Panc1 (cell line): ENCODE measurements at regions not wholly inside any gene's neighbourhood (a gene's known extent, or its start where the extent isn't known, plus 50 kb on each side); places are given as distances from the start of the nearest gene placed in this dataset.

ENCODE experiments used
- ATAC-seq: fragments of 200-7000 bp; cut with Tn5 transposase; 2 replicates; pipeline ENCODE4 v1.9.1; 2020; ENCODE audit warnings: mild to moderate bottlenecking, moderate library complexity
- BruUV-seq: library from RNA; stranded (reverse); fragments of 400-500 nt; replicated peaks from 2 replicates; lab custom pipeline; 2021; lab: Mats Ljungman, UMichigan
- CTCF ChIA-PET: fragments of 300-600 bp; sonication (Branson Sonifier 250); formaldehyde crosslinking; loops from one replicate; lab custom pipeline; 2022; ENCODE audit warnings: antibody characterized with exemption; lab: Charles Lee
- POLR2A ChIA-PET: fragments of 300-600 bp; sonication (Branson Sonifier 250); formaldehyde crosslinking; loops from one replicate; lab custom pipeline; 2022; ENCODE audit warnings: antibody characterized with exemption; lab: Charles Lee
- DNase-seq: peaks from one replicate; pipeline ENCODE4 v3.0.0-alpha.2; 2010; ENCODE audit warnings: low read depth, low spot score
- H3K27ac ChIP-seq: 2 replicates; pipeline ENCODE4 v1.5.1; 2011; ENCODE audit warnings: mild to moderate bottlenecking, low read length, inconsistent platforms
- H3K27me3 ChIP-seq: fragments of 200-500 bp; sonication (Bioruptor generic); 2 replicates; pipeline ENCODE4 v1.6.0; 2014; ENCODE audit warnings: low read length, inconsistent platforms; ENCODE audit not compliant: control insufficient read depth, insufficient read depth
- H3K36me3 ChIP-seq: fragments of 200-500 bp; sonication (Bioruptor generic); 2 replicates; pipeline ENCODE4 v1.5.1; 2014; ENCODE audit warnings: inconsistent platforms, mild to moderate bottlenecking, low read length, moderate library complexity; ENCODE audit not compliant: control insufficient read depth, insufficient read depth
- H3K4me1 ChIP-seq: 2 replicates; pipeline ENCODE4 v1.5.1; 2011; ENCODE audit warnings: inconsistent platforms, mild to moderate bottlenecking, low read length, moderate library complexity; ENCODE audit not compliant: control insufficient read depth, insufficient read depth
- H3K4me3 ChIP-seq, 2 experiments: 2 replicates each; pipeline ENCODE4 v1.5.1; 2011 to 2012; ENCODE audit warnings: low read depth in 2 of 2, low read length in 2 of 2, mild to moderate bottlenecking in 2 of 2, inconsistent platforms in 1 of 2, moderate library complexity in 1 of 2
- H3K9me3 ChIP-seq: fragments of 200-500 bp; sonication (Bioruptor generic); 2 replicates; pipeline ENCODE4 v1.5.1; 2014; ENCODE audit warnings: low read depth, mild to moderate bottlenecking, inconsistent platforms, low read length, moderate library complexity; ENCODE audit not compliant: control insufficient read depth, insufficient read depth
- POLR2AphosphoS5 ChIP-seq: IDR thresholded peaks from 2 replicates; pipeline ENCODE4 v1.6.1; 2012; ENCODE audit warnings: mild to moderate bottlenecking, low read depth, low read length, moderate library complexity
- SIN3A ChIP-seq: IDR thresholded peaks from 2 replicates; pipeline ENCODE4 v1.6.1; 2012; ENCODE audit warnings: low read depth, mild to moderate bottlenecking, low read length, moderate library complexity, borderline replicate concordance; ENCODE audit not compliant: insufficient read depth
- TCF7L2 ChIP-seq: IDR thresholded peaks from 2 replicates; pipeline ENCODE4 v1.6.1; 2011; ENCODE audit warnings: mild to moderate bottlenecking, low read depth, low read length, inconsistent platforms
- in situ Hi-C: cut with HindIII; loops from 2 replicates; pipeline ENCODE4 v1.10.0; 2016; ENCODE audit warnings: low sequenced_read_pairs, low pct_unique_long_range_greater_than_20kb
- intact Hi-C: fragments of 100-400 bp; cut with micrococcal nuclease; formaldehyde crosslinking; loops from one replicate; pipeline ENCODE4 v1.10.0; 2022; ENCODE audit not compliant: unreplicated experiment
- TF ChIP-seq, protein P1 (sequence below), 2 experiments: IDR thresholded peaks; 2 replicates each; pipeline ENCODE4 v1.6.1; 2011 to 2012; ENCODE audit warnings: low read depth in 2 of 2, control low read depth in 1 of 2, low read length in 1 of 2, mild to moderate bottlenecking in 1 of 2, moderate library complexity in 1 of 2; ENCODE audit not compliant: insufficient read depth in 1 of 2
- TF ChIP-seq, protein P2 (sequence below): fragments of 450-650 bp; IDR thresholded peaks from 2 replicates; pipeline ENCODE4 v1.5.1; 2017; ENCODE audit warnings: mild to moderate bottlenecking

DNA sequence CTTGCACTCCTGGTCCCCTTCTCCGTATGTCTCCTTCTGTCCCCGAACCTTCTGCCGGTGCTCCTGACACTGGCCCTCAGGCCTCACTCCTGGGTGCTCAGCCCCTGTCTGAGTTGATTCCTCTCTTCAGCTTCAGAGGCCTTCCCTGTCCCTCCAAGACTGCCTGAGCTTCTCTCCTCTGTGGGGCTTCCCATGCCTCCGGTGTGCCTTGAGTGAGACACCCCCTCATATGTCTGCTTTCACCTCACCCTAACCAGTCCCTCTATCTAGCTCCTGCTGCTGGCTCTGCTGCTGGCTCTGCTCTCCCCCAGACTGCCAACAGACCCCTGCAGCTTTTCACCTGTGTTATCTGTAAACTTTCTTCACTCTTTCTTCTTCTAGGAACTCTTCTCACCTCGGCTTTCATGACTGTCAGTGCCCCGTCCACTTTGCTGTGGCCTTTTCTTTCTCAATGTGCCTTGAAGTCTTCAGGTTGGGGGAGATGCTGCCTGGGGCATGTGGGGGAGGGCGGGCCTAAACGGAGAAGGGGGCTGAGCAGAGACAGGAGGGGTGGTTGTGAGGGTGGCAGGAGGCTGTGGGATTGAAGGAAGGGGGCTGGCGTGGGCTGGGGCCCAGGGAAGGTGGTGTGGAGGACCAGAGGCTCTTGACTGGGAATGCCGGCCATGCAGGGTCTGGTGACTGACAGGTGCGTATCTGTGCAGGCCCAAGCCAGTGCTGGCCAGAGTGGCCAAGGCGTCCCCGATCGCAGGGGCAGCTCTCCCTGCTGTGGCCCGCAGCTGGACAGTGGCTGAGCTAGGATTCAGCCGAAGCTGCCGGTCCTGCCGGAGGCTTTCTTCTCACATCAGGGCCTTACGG lies 81.3 kb downstream of the METRNL start:
- Histone ChIP-seq H3K4me1 (no peaks in the 10 kb centered on the region), H3K4me3 (no peak overlapping the region), H3K27ac (no peak overlapping the region), H3K9me3 (no peaks in the 10 kb centered on the region), H3K27me3 (peaks cover 23% of the 10 kb centered on the region), H3K36me3 (no peaks in the 10 kb centered on the region)
- ATAC-seq (peak; percentile 42; the same call in 1 of the 2 replicates), DNase-seq (no peak)
- TF ChIP-seq SIN3A (no peak), POLR2AphosphoS5 (no peak), TCF7L2 (no peak)
- TF ChIP-seq, protein P1, sequence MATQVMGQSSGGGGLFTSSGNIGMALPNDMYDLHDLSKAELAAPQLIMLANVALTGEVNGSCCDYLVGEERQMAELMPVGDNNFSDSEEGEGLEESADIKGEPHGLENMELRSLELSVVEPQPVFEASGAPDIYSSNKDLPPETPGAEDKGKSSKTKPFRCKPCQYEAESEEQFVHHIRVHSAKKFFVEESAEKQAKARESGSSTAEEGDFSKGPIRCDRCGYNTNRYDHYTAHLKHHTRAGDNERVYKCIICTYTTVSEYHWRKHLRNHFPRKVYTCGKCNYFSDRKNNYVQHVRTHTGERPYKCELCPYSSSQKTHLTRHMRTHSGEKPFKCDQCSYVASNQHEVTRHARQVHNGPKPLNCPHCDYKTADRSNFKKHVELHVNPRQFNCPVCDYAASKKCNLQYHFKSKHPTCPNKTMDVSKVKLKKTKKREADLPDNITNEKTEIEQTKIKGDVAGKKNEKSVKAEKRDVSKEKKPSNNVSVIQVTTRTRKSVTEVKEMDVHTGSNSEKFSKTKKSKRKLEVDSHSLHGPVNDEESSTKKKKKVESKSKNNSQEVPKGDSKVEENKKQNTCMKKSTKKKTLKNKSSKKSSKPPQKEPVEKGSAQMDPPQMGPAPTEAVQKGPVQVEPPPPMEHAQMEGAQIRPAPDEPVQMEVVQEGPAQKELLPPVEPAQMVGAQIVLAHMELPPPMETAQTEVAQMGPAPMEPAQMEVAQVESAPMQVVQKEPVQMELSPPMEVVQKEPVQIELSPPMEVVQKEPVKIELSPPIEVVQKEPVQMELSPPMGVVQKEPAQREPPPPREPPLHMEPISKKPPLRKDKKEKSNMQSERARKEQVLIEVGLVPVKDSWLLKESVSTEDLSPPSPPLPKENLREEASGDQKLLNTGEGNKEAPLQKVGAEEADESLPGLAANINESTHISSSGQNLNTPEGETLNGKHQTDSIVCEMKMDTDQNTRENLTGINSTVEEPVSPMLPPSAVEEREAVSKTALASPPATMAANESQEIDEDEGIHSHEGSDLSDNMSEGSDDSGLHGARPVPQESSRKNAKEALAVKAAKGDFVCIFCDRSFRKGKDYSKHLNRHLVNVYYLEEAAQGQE (IDR thresholded peaks at IDR 0.05; ENCODE audit: insufficient read depth in 1 of 2, low read depth in 2 of 2, low read length in 1 of 2): no peak
- TF ChIP-seq, protein P2, sequence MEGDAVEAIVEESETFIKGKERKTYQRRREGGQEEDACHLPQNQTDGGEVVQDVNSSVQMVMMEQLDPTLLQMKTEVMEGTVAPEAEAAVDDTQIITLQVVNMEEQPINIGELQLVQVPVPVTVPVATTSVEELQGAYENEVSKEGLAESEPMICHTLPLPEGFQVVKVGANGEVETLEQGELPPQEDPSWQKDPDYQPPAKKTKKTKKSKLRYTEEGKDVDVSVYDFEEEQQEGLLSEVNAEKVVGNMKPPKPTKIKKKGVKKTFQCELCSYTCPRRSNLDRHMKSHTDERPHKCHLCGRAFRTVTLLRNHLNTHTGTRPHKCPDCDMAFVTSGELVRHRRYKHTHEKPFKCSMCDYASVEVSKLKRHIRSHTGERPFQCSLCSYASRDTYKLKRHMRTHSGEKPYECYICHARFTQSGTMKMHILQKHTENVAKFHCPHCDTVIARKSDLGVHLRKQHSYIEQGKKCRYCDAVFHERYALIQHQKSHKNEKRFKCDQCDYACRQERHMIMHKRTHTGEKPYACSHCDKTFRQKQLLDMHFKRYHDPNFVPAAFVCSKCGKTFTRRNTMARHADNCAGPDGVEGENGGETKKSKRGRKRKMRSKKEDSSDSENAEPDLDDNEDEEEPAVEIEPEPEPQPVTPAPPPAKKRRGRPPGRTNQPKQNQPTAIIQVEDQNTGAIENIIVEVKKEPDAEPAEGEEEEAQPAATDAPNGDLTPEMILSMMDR: no peak
- in situ Hi-C loops (no loop called here), intact Hi-C loops (no loop called here)
- no TSS peak for BruUV-seq
- ChIA-PET POLR2A (no interaction called here), CTCF (no interaction called here)

DNA sequence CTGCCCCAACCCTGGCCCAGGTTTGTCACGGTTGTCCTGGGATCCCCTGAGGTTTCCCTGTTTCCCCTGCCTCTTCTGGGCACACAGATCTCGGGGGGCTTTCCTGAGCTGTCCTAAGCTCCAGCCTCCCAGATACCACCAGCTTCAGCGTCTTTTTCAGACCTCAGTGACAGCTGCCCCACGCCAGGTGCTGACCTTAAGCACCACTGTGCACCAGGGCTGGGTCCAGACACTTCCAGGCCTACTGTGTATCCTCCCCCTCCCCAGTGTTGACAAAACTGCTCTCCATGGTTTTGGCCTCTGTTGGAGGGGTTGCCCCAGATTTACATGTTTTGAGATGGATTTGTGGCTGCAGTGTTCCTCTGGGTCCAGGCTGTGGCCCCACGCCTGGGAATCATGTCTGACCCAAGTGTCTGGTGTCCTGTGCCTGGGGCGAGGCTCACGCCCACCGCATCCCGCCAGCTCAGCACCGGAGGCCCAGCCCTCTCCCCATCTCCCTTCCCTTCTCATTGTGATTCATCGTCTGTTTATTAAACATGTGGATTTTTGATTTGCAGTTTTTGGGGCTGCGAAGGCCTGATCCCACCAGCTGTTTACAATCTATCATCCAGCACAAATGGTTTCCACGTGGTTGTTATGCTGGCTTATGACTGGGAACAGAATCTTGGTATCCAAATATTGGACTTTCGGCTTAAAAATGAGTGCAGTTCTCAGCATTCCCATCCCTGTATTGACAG lies 82.1 kb downstream of the METRNL start:
- no TSS peak for BruUV-seq
- in situ Hi-C loops: no loop called here
- no peaks in the 10 kb centered on the region for H3K36me3 ChIP-seq

More for the DNA sequence above, 82.1 kb downstream of the METRNL start:
- CTCF ChIA-PET: interaction anchor here (0.5 kb wide), 1 partner anchor 26 kb away, joined by 5 read pairs; no protein-coding TSS in a partner anchor
- peaks cover 23% of the 10 kb centered on the region for H3K27me3 ChIP-seq
- TF ChIP-seq TCF7L2 (no peak), POLR2AphosphoS5 (no peak), SIN3A (no peak)
- TF ChIP-seq, protein P1 (IDR thresholded peaks at IDR 0.05; ENCODE audit: insufficient read depth in 1 of 2, low read depth in 2 of 2, low read length in 1 of 2): no peak
- TF ChIP-seq, protein P2: no peak
- H3K27ac ChIP-seq: no peak overlapping the region
- intact Hi-C loops: no loop called here
- no peaks in the 10 kb centered on the region for H3K4me1 ChIP-seq
- ATAC-seq (no peak), DNase-seq (no peak)
- no peaks in the 10 kb centered on the region for H3K9me3 ChIP-seq
- POLR2A ChIA-PET: no interaction called here
- no peak overlapping the region for H3K4me3 ChIP-seq
